ENCODE measurements at regions not wholly inside any gene's neighbourhood (a gene's known extent, or its start where the extent isn't known, plus 50 kb on each side); places are given as distances from the start of the nearest gene placed in this dataset.
"Not testable (repeated sequence)": the region's sequence is repeated elsewhere in the genome, so short reads cannot be mapped to it uniquely, and the experiment has no call there.

GRCh38 chr5:21482522-21482921 lies 1370.6 kb downstream of the CDH12 start:
- not testable (repeated sequence) for TF ChIP-seq POLR2A, POLR2AphosphoS5 (IDR thresholded peaks at IDR 0.05)
- TF ChIP-seq, protein P1, sequence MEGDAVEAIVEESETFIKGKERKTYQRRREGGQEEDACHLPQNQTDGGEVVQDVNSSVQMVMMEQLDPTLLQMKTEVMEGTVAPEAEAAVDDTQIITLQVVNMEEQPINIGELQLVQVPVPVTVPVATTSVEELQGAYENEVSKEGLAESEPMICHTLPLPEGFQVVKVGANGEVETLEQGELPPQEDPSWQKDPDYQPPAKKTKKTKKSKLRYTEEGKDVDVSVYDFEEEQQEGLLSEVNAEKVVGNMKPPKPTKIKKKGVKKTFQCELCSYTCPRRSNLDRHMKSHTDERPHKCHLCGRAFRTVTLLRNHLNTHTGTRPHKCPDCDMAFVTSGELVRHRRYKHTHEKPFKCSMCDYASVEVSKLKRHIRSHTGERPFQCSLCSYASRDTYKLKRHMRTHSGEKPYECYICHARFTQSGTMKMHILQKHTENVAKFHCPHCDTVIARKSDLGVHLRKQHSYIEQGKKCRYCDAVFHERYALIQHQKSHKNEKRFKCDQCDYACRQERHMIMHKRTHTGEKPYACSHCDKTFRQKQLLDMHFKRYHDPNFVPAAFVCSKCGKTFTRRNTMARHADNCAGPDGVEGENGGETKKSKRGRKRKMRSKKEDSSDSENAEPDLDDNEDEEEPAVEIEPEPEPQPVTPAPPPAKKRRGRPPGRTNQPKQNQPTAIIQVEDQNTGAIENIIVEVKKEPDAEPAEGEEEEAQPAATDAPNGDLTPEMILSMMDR (IDR thresholded peaks at IDR 0.05): not testable (repeated sequence)

All from stomach (tissue), 4 donors.